ENCODE measurements at regions not wholly inside any gene's neighbourhood (a gene's known extent, or its start where the extent isn't known, plus 50 kb on each side); places are given as distances from the start of the nearest gene placed in this dataset.

DNA sequence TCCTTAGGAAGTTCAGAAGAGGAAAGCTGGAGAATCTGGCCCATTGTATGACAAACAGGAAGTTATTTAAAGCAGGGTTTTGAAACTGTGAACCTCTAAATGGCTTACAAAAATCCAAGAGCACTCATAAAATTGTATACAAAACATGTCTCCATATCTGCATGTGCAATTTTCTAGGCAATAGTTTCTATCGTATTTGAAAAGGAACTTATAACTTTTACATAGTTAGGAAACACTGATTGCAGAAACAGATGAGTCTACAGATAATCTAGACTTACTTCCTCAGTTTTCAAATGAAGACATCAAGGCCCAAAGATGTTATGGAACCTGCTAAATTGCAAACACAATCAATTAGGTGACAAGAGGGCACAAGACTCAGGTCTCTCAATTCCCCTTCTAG lies 53.3 kb upstream of the ETV6 start:
- Histone ChIP-seq H4K20me1 (replicated peaks; ENCODE audit: insufficient read depth) (no peaks in the 10 kb centered on the region), H3K4me3 (no peak overlapping the region), H3K36me3 (ENCODE audit: insufficient read depth) (no peaks in the 10 kb centered on the region), H3K27me3 (ENCODE audit: insufficient read depth) (no peaks in the 10 kb centered on the region), H3K79me2 (replicated peaks; ENCODE audit: insufficient read depth) (no peaks in the 10 kb centered on the region), H2AFZ (no peak overlapping the region), H3K27ac (ENCODE audit: low read depth) (no peak overlapping the region), H3K4me2 (no peak overlapping the region), H3K4me1 (ENCODE audit: insufficient read depth) (no peaks in the 10 kb centered on the region; the same call in 1 of the 2 replicates), H3F3A (replicated peaks; ENCODE audit: low read depth) (0 out of 2 replicates have a peak, but pooled peaks cover 4% of the 10 kb centered on the region), H3K9me2 (ENCODE audit: insufficient read depth) (peaks cover 33% of the 10 kb centered on the region)
- peaks cover 5% of the 10 kb centered on the region; the same call in 1 of the 3 replicates for H3K36me3 Mint-ChIP-seq (ENCODE audit: low read depth)
- H3K9me3 Mint-ChIP-seq, result no peaks in the 10 kb centered on the region
- H3K4me1 Mint-ChIP-seq, result peaks cover 16% of the 10 kb centered on the region
- DNase-seq (ENCODE audit: low spot score), result no peak
- H3K27ac Mint-ChIP-seq, result no peak overlapping the region
- no peak overlapping the region for H3K4me3 Mint-ChIP-seq
- H3K27me3 Mint-ChIP-seq (ENCODE audit: insufficient read depth, low read depth, poor library complexity), result peaks cover 7% of the 10 kb centered on the region
- ATAC-seq, result no peak
- no peak for TF ChIP-seq ZNF331 (CRISPR knock-in tag; IDR thresholded peaks at IDR 0.05; ENCODE audit: low read depth)
- TF ChIP-seq, protein P1, sequence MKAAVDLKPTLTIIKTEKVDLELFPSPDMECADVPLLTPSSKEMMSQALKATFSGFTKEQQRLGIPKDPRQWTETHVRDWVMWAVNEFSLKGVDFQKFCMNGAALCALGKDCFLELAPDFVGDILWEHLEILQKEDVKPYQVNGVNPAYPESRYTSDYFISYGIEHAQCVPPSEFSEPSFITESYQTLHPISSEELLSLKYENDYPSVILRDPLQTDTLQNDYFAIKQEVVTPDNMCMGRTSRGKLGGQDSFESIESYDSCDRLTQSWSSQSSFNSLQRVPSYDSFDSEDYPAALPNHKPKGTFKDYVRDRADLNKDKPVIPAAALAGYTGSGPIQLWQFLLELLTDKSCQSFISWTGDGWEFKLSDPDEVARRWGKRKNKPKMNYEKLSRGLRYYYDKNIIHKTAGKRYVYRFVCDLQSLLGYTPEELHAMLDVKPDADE (IDR thresholded peaks at IDR 0.05), result no peak

DNA sequence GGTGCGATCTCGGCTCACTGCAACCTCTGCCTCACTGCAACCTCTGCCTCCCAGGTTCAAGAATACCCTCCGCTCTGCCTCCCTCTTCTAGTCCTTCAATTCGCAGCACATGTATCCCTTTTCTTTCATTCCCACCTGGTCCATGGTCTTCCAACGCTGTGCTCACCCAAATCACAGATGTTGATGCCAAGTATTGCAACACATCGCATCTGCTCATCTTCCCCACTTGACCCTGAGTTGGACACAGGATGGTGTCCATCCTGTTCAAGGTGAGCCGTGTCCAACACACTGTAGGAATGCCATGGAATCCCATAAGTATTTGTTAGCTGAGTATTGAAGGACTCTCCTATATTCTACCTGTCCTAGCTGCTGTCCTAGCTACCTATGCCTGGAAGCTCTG lies 50.6 kb upstream of the ETV6 start:
- H3K4me2 ChIP-seq, result no peak overlapping the region
- no peak for DNase-seq (ENCODE audit: low spot score)
- H3K27me3 ChIP-seq (ENCODE audit: insufficient read depth), result no peaks in the 10 kb centered on the region
- no peak overlapping the region for H3K27ac ChIP-seq (ENCODE audit: low read depth)
- Mint-ChIP-seq H3K27me3 (ENCODE audit: insufficient read depth, low read depth, poor library complexity) (peaks cover 2% of the 10 kb centered on the region), H3K27ac (no peak overlapping the region), H3K4me1 (peaks cover 26% of the 10 kb centered on the region), H3K36me3 (ENCODE audit: low read depth) (no peaks in the 10 kb centered on the region), H3K9me3 (no peaks in the 10 kb centered on the region), H3K4me3 (no peak overlapping the region)
- no peak overlapping the region for H3K4me3 ChIP-seq
- H3K9me2 ChIP-seq (ENCODE audit: insufficient read depth), result peaks cover 9% of the 10 kb centered on the region; the same call in 1 of the 2 replicates
- no peaks in the 10 kb centered on the region for H3K36me3 ChIP-seq (ENCODE audit: insufficient read depth)
- no peaks in the 10 kb centered on the region for H4K20me1 ChIP-seq (replicated peaks; ENCODE audit: insufficient read depth)
- no peak overlapping the region for H2AFZ ChIP-seq
- ATAC-seq, result no peak
- peaks cover 13% of the 10 kb centered on the region for H3K4me1 ChIP-seq (ENCODE audit: insufficient read depth)
- H3K79me2 ChIP-seq (replicated peaks; ENCODE audit: insufficient read depth), result no peaks in the 10 kb centered on the region
- H3F3A ChIP-seq (replicated peaks; ENCODE audit: low read depth), result no peaks in the 10 kb centered on the region
- TF ChIP-seq, protein P2, sequence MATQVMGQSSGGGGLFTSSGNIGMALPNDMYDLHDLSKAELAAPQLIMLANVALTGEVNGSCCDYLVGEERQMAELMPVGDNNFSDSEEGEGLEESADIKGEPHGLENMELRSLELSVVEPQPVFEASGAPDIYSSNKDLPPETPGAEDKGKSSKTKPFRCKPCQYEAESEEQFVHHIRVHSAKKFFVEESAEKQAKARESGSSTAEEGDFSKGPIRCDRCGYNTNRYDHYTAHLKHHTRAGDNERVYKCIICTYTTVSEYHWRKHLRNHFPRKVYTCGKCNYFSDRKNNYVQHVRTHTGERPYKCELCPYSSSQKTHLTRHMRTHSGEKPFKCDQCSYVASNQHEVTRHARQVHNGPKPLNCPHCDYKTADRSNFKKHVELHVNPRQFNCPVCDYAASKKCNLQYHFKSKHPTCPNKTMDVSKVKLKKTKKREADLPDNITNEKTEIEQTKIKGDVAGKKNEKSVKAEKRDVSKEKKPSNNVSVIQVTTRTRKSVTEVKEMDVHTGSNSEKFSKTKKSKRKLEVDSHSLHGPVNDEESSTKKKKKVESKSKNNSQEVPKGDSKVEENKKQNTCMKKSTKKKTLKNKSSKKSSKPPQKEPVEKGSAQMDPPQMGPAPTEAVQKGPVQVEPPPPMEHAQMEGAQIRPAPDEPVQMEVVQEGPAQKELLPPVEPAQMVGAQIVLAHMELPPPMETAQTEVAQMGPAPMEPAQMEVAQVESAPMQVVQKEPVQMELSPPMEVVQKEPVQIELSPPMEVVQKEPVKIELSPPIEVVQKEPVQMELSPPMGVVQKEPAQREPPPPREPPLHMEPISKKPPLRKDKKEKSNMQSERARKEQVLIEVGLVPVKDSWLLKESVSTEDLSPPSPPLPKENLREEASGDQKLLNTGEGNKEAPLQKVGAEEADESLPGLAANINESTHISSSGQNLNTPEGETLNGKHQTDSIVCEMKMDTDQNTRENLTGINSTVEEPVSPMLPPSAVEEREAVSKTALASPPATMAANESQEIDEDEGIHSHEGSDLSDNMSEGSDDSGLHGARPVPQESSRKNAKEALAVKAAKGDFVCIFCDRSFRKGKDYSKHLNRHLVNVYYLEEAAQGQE (IDR thresholded peaks at IDR 0.05; ENCODE audit: unreplicated experiment), result no peak
- TF ChIP-seq POLR2AphosphoS5 (IDR thresholded peaks at IDR 0.05; ENCODE audit: low read depth) (no peak), ZNF114 (CRISPR knock-in tag; IDR thresholded peaks at IDR 0.05) (no peak), ZNF331 (CRISPR knock-in tag; IDR thresholded peaks at IDR 0.05; ENCODE audit: low read depth) (no peak), JUNB (IDR thresholded peaks at IDR 0.05; ENCODE audit: unreplicated experiment) (no peak), CREB1 (CRISPR knock-in tag; IDR thresholded peaks at IDR 0.05; ENCODE audit: low read depth) (no peak)
- TF ChIP-seq, protein P1 (IDR thresholded peaks at IDR 0.05), result no peak
- TF ChIP-seq, protein P3, sequence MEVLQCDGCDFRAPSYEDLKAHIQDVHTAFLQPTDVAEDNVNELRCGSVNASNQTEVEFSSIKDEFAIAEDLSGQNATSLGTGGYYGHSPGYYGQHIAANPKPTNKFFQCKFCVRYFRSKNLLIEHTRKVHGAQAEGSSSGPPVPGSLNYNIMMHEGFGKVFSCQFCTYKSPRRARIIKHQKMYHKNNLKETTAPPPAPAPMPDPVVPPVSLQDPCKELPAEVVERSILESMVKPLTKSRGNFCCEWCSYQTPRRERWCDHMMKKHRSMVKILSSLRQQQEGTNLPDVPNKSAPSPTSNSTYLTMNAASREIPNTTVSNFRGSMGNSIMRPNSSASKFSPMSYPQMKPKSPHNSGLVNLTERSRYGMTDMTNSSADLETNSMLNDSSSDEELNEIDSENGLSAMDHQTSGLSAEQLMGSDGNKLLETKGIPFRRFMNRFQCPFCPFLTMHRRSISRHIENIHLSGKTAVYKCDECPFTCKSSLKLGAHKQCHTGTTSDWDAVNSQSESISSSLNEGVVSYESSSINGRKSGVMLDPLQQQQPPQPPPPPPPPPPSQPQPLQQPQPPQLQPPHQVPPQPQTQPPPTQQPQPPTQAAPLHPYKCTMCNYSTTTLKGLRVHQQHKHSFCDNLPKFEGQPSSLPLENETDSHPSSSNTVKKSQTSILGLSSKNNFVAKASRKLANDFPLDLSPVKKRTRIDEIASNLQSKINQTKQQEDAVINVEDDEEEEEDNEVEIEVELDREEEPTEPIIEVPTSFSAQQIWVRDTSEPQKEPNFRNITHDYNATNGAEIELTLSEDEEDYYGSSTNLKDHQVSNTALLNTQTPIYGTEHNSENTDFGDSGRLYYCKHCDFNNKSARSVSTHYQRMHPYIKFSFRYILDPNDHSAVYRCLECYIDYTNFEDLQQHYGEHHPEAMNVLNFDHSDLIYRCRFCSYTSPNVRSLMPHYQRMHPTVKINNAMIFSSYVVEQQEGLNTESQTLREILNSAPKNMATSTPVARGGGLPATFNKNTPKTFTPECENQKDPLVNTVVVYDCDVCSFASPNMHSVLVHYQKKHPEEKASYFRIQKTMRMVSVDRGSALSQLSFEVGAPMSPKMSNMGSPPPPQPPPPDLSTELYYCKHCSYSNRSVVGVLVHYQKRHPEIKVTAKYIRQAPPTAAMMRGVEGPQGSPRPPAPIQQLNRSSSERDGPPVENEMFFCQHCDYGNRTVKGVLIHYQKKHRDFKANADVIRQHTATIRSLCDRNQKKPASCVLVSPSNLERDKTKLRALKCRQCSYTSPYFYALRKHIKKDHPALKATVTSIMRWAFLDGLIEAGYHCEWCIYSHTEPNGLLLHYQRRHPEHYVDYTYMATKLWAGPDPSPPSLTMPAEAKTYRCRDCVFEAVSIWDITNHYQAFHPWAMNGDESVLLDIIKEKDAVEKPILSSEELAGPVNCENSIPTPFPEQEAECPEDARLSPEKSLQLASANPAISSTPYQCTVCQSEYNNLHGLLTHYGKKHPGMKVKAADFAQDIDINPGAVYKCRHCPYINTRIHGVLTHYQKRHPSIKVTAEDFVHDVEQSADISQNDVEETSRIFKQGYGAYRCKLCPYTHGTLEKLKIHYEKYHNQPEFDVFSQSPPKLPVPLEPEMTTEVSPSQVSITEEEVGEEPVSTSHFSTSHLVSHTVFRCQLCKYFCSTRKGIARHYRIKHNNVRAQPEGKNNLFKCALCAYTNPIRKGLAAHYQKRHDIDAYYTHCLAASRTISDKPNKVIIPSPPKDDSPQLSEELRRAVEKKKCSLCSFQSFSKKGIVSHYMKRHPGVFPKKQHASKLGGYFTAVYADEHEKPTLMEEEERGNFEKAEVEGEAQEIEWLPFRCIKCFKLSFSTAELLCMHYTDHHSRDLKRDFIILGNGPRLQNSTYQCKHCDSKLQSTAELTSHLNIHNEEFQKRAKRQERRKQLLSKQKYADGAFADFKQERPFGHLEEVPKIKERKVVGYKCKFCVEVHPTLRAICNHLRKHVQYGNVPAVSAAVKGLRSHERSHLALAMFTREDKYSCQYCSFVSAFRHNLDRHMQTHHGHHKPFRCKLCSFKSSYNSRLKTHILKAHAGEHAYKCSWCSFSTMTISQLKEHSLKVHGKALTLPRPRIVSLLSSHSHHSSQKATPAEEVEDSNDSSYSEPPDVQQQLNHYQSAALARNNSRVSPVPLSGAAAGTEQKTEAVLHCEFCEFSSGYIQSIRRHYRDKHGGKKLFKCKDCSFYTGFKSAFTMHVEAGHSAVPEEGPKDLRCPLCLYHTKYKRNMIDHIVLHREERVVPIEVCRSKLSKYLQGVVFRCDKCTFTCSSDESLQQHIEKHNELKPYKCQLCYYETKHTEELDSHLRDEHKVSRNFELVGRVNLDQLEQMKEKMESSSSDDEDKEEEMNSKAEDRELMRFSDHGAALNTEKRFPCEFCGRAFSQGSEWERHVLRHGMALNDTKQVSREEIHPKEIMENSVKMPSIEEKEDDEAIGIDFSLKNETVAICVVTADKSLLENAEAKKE (CRISPR knock-in tag; IDR thresholded peaks at IDR 0.05), result no peak
